Skeletal muscle satellite cell (primary cell): ENCODE measurements at regions not wholly inside any gene's neighbourhood (a gene's known extent, or its start where the extent isn't known, plus 50 kb on each side); places are given as distances from the start of the nearest gene placed in this dataset.

Source experiments
- H3K27me3 ChIP-seq: 2 replicates; pipeline ENCODE4 v1.7.0; 2013; ENCODE audit warnings: low read length; ENCODE audit not compliant: control insufficient read depth, insufficient read depth
- H3K36me3 ChIP-seq: 2 replicates; pipeline ENCODE4 v1.7.0; 2013; ENCODE audit warnings: mild to moderate bottlenecking, control low read depth, low read length; ENCODE audit not compliant: insufficient read depth
- H3K4me1 ChIP-seq: 2 replicates; pipeline ENCODE4 v1.7.0; 2013; ENCODE audit warnings: low read length; ENCODE audit not compliant: control insufficient read depth, insufficient read depth
- H3K4me2 ChIP-seq: 2 replicates; pipeline ENCODE4 v1.7.0; 2013; ENCODE audit warnings: mild to moderate bottlenecking, low read length
- H3K4me3 ChIP-seq: 2 replicates; pipeline ENCODE4 v1.7.0; 2013; ENCODE audit warnings: low read length
- H3K9ac ChIP-seq: 2 replicates; pipeline ENCODE4 v1.7.0; 2013; ENCODE audit warnings: mild to moderate bottlenecking, low read depth, low read length, moderate library complexity
- H3K9me3 ChIP-seq: replicated peaks from 2 replicates; pipeline ENCODE4 v1.7.0; 2013; ENCODE audit warnings: mild to moderate bottlenecking, control low read depth, low read length

GRCh38 chr19:13712767-13713201 lies 51.5 kb upstream of the MRI1 start:
- Histone ChIP-seq H3K4me3 (no peak overlapping the region), H3K36me3 (no peaks in the 10 kb centered on the region), H3K4me1 (no peaks in the 10 kb centered on the region), H3K9ac (no peak overlapping the region), H3K4me2 (no peak overlapping the region), H3K9me3 (no peaks in the 10 kb centered on the region), H3K27me3 (peaks cover 30% of the 10 kb centered on the region)

DNA sequence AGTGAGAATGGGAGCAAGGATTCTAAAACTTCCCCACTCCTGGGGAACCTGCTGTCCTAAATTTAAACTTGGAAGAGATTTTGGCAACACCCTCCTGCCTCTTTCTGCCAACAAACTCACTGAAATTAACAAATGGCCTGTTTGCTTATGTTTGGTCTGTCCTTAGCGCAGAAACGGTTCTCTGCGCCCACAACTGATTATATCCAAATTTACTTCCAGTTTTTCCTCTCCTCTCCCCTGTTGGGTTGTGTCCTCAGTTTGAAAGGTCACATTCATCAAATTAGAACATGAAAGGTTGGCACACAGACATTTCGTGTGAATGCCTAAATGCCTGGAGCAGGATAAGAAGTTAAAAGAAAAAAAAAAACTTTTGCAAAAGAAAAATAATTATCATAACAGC lies 56.4 kb upstream of the MRI1 start:
- Histone ChIP-seq H3K27me3 (peaks cover 18% of the 10 kb centered on the region), H3K4me3 (no peak overlapping the region), H3K9me3 (no peaks in the 10 kb centered on the region), H3K4me1 (no peaks in the 10 kb centered on the region), H3K9ac (no peak overlapping the region), H3K4me2 (no peak overlapping the region), H3K36me3 (no peaks in the 10 kb centered on the region)

GRCh38 chr19:13705928-13706447 lies 58.3 kb upstream of the MRI1 start:
- Histone ChIP-seq H3K4me3 (no peak overlapping the region), H3K4me2 (no peak overlapping the region), H3K9me3 (no peaks in the 10 kb centered on the region), H3K4me1 (no peaks in the 10 kb centered on the region), H3K27me3 (peaks cover 21% of the 10 kb centered on the region), H3K9ac (no peak overlapping the region), H3K36me3 (no peaks in the 10 kb centered on the region)

DNA sequence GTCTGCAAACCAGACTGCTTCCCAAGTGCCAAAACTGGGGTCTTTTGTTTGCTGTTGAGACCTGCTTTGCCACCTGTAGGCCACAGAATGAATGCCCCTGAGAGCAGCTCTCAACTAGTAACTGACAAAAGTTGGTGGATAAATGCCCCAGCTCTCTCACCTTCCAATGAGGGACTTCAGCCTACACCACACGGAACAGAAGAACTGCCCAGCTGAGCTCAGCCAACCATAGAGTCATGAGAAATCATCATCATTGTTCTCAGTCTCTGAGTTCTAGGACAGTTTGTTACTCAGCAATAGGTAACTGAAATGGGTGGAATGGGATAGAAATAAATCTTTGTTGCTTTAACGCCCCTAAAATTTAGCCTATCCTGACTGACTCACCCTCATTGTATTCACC lies 59.1 kb upstream of the MRI1 start:
- no peaks in the 10 kb centered on the region for H3K36me3 ChIP-seq
- no peak overlapping the region for H3K4me3 ChIP-seq
- no peaks in the 10 kb centered on the region for H3K4me1 ChIP-seq
- H3K4me2 ChIP-seq = no peak overlapping the region
- no peak overlapping the region for H3K9ac ChIP-seq
- peaks cover 29% of the 10 kb centered on the region for H3K27me3 ChIP-seq
- H3K9me3 ChIP-seq = no peaks in the 10 kb centered on the region

- H3K4me2 ChIP-seq = no peak overlapping the region
- no peak overlapping the region for H3K4me3 ChIP-seq
- no peaks in the 10 kb centered on the region for H3K9me3 ChIP-seq
- no peaks in the 10 kb centered on the region for H3K36me3 ChIP-seq
- no peaks in the 10 kb centered on the region for H3K4me1 ChIP-seq
- peaks cover 27% of the 10 kb centered on the region for H3K27me3 ChIP-seq
- no peak overlapping the region for H3K9ac ChIP-seq
Observed at GRCh38 chr19:13701624-13702023, 62.7 kb upstream of the MRI1 start.

- no peaks in the 10 kb centered on the region for H3K9me3 ChIP-seq
- H3K27me3 ChIP-seq = peaks cover 27% of the 10 kb centered on the region
- H3K36me3 ChIP-seq = no peaks in the 10 kb centered on the region
- H3K4me1 ChIP-seq = no peaks in the 10 kb centered on the region
- H3K4me2 ChIP-seq = no peak overlapping the region
- H3K4me3 ChIP-seq = no peak overlapping the region
- no peak overlapping the region for H3K9ac ChIP-seq
Observed at GRCh38 chr19:13700621-13701020, 63.7 kb upstream of the MRI1 start.

DNA sequence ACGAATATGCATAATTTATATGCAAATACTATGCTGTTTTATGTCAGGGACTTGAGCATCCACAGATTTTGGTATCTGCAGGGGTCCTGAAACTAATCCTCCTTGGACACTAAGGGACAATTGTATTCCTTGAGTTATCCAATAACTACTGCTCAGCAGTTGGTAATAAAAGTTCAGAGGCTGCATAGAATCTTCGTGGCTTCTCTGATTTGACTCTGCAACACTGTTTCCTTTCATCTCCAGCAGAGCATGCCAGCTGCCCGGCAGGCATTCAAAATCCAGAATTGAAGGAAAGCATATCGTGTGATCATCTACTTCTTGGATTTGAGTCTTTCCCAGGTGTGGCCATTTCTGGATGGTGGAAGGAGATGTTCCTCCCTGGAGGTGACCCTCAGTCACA lies 64.5 kb upstream of the MRI1 start:
- Histone ChIP-seq H3K36me3 (no peaks in the 10 kb centered on the region), H3K27me3 (peaks cover 21% of the 10 kb centered on the region), H3K4me1 (no peaks in the 10 kb centered on the region), H3K9ac (no peak overlapping the region), H3K9me3 (no peaks in the 10 kb centered on the region), H3K4me3 (no peak overlapping the region), H3K4me2 (no peak overlapping the region)

GRCh38 chr19:13696839-13697238 lies 67.5 kb upstream of the MRI1 start:
- peaks cover 26% of the 10 kb centered on the region for H3K27me3 ChIP-seq
- H3K9ac ChIP-seq = no peak overlapping the region
- no peak overlapping the region for H3K4me3 ChIP-seq
- H3K9me3 ChIP-seq = no peaks in the 10 kb centered on the region
- H3K4me2 ChIP-seq = no peak overlapping the region
- H3K4me1 ChIP-seq = peaks cover 2% of the 10 kb centered on the region
- no peaks in the 10 kb centered on the region for H3K36me3 ChIP-seq

DNA sequence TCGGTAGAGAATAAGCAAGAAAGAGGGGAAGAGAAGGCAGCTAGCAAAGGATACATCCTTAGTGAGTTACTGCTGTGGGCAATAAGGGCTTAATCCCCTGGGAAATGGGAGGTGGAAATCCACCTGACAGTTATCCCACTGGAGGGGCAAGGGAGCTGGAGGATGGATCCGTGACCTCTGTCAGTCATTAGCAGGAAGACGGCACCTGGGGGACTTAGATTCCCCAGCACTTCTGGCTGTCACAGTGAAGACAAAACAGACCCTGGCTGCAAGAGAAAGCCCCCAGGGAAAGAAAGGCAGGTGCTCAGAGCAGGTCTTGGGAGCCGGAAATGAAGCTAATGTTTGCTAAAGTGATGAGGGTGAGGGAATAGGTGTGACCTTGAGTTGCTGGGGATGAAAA lies 70.4 kb upstream of the MRI1 start:
- H3K4me1 ChIP-seq = peaks cover 4% of the 10 kb centered on the region
- peaks cover 11% of the 10 kb centered on the region for H3K27me3 ChIP-seq
- no peaks in the 10 kb centered on the region for H3K36me3 ChIP-seq
- no peak overlapping the region for H3K4me2 ChIP-seq
- H3K9ac ChIP-seq = no peak overlapping the region
- H3K4me3 ChIP-seq = no peak overlapping the region
- H3K9me3 ChIP-seq = no peaks in the 10 kb centered on the region

DNA sequence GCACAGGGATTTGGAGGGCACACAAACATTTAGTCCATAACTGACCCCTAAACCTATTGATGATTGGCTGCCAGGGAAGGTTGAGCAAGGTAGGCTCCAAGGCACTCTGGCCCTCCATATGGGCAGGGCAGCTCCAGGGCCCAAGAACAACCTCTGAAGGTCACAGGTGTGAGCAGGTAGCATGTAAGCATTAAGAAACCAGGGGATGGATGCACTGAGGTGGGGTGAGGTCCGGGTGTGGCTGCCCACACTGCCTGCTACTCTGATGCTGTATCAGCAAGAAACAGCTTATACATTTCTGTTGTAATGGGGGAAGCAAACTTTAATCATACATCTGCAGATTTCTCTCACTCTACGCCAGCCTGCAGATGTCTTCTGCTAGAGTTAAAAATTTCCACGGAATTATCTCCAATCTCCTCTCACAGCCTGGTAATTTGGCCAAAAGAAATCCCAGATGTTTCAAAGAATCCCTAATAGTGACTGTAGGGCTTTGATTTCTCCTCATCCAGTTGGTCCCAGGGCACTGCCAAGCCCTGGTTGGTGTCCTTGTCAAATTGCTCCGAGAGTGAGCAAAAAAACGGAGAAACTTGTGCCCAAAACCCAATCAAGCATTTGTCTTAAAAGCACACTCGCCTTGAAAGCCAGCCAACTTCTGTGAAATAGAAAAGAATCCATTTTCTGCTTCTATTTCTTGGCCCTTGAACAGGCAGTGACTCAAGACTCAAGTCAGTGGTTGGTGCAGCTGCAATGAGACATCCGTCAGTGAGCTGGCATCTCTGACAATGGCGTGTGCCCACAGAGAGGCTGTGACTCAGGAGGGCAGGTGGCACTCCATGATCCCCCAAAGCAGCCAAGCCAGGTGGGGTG lies 72.5 kb upstream of the MRI1 start:
- no peak overlapping the region for H3K9ac ChIP-seq
- H3K27me3 ChIP-seq = peaks cover 11% of the 10 kb centered on the region
- peaks cover 4% of the 10 kb centered on the region for H3K4me1 ChIP-seq
- no peak overlapping the region for H3K4me2 ChIP-seq
- no peaks in the 10 kb centered on the region for H3K9me3 ChIP-seq
- no peaks in the 10 kb centered on the region for H3K36me3 ChIP-seq
- H3K4me3 ChIP-seq = no peak overlapping the region

DNA sequence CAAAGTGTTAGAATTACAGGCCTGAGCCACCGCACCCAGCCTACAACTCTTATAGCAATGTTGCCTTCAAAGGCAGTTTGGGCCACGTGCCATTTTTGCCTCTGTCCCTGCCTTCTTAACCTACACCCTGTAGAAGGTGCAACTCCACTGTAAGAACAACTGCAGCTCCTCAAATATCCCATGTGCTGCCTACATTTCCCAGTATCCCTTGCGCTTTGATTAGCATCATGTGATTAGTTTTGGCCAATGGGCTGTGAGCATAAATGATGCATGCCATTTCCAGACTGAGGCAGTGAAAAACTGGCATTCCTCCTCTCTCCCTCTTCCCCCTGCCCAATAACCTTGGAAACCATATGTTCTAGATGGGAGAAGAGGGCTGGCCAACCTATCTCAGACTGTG lies 75.2 kb upstream of the MRI1 start:
- Histone ChIP-seq H3K4me3 (no peak overlapping the region), H3K9ac (no peak overlapping the region), H3K4me2 (no peak overlapping the region), H3K4me1 (peaks cover 4% of the 10 kb centered on the region), H3K9me3 (no peaks in the 10 kb centered on the region), H3K27me3 (peaks cover 10% of the 10 kb centered on the region), H3K36me3 (no peaks in the 10 kb centered on the region)

DNA sequence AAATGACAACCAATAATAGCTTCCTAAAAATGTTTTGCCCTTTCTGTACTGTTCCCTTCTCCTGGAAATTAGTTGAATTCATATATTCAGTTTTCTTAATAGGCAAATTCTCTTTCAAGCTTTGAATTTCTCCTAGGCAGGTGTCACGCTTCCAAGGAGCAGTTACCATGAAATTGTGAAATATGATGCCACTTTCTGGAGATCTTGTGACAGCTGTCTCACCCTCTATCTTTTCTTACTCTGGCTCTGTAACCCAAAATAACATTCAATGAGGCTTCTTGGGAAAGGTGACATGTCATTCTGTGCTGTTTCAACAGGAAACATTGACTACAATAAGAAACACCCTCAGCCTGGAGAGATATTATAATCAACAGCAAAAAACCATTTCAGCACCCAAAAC lies 80.3 kb upstream of the MRI1 start:
- Histone ChIP-seq H3K4me1 (no peaks in the 10 kb centered on the region), H3K4me2 (no peak overlapping the region), H3K4me3 (no peak overlapping the region), H3K9me3 (peaks cover 2% of the 10 kb centered on the region), H3K9ac (no peak overlapping the region), H3K27me3 (no peaks in the 10 kb centered on the region), H3K36me3 (no peaks in the 10 kb centered on the region)
